AG10803 (cell line): ENCODE measurements at regions not wholly inside any gene's neighbourhood (a gene's known extent, or its start where the extent isn't known, plus 50 kb on each side); places are given as distances from the start of the nearest gene placed in this dataset.

Experiments
- DNase-seq: peaks from one replicate; pipeline ENCODE4 v3.0.0; 2010; ENCODE audit warnings: low read depth
- H3K4me3 ChIP-seq: 2 replicates; pipeline ENCODE4 v1.5.1; 2011; ENCODE audit warnings: mild to moderate bottlenecking, low read length, control low read depth
- CTCF ChIP-seq: conservative IDR thresholded peaks from 2 replicates; pipeline ENCODE4 v1.5.1; 2011; ENCODE audit warnings: mild to moderate bottlenecking, low read length, control low read depth, inconsistent platforms

DNA sequence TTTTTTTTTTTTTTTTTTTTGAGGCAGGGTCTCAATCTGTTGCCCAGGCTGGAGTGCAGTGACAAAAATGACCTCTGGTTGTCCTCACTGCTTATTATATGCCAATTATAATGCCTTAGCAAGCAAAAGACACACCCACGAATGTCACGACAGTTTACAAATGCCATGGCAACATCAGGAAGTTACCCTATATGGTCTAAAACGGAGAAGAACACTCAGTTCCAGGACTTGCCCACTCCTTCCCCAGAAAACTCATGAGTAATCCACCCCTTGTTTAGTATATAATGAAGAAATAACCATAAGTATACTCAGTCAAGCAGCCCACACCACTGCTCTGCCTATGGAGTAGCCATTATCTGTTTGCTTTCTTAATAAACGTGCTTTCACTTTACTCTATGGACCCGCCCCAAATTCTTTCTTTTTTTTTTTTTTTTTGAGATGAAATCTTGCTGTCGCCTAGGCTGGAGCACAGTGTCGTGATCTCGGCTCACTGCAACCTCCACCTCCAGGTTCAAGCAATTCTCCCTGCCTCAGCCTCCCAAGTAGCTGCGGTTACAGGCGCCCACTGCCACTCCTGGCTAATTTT lies 106.2 kb downstream of the SMIM20 start:
- DNase-seq, result peak; percentile 70
- no peak for TF ChIP-seq CTCF
- no peak overlapping the region for H3K4me3 ChIP-seq

DNA sequence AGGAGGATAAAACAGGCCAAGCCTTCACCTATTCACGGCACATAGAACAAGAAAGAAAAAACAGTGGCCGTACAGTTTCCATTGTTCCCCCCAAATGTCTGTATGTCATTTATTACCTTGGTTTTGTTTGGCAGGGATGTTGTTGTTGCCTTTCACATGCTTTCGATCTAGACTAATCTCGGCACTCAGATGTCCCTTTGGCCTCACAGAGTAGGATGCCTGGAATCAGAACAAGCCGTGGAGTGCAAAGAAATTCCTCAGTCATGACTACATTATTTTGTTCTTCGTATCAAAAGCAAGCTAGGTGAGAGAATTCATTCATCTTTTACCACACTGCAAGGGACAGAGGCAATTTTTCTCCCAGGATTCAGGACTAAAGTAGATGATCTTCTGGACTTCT lies 106.9 kb downstream of the SMIM20 start:
- no peak for TF ChIP-seq CTCF
- DNase-seq, result peak; percentile 74
- no peak overlapping the region for H3K4me3 ChIP-seq

GRCh38 chr4:26021417-26022345 lies 107.7 kb downstream of the SMIM20 start:
- no peak for TF ChIP-seq CTCF
- H3K4me3 ChIP-seq, result no peak overlapping the region
- peak; percentile 76 for DNase-seq

- DNase-seq, result peak; percentile 57
- TF ChIP-seq CTCF, result no peak
- H3K4me3 ChIP-seq, result no peak overlapping the region
Observed at GRCh38 chr4:26022346-26023202, 108.6 kb downstream of the SMIM20 start.

- no peak for TF ChIP-seq CTCF
- peak; percentile 69 for DNase-seq
- no peak overlapping the region for H3K4me3 ChIP-seq
Observed at GRCh38 chr4:26023203-26023972, 109.4 kb downstream of the SMIM20 start.

GRCh38 chr4:26024079-26024478 lies 110.1 kb downstream of the SMIM20 start:
- no peak overlapping the region for H3K4me3 ChIP-seq
- DNase-seq, result no peak
- TF ChIP-seq CTCF, result no peak
